AG20443 (cell line): ENCODE measurements at regions not wholly inside any gene's neighbourhood (a gene's known extent, or its start where the extent isn't known, plus 50 kb on each side); places are given as distances from the start of the nearest gene placed in this dataset.

ENCODE experiments used
- DNase-seq: peaks from one replicate; pipeline ENCODE4 v3.0.0; 2012; ENCODE audit warnings: low spot score, mixed read lengths

GRCh38 chr7:13139436-13139835 lies 452.0 kb downstream of the ARL4A start:
- DNase-seq = no peak

GRCh38 chr7:13144673-13145072 lies 457.2 kb downstream of the ARL4A start:
- no peak for DNase-seq

- no peak for DNase-seq
These were observed 461.1 kb downstream of the ARL4A start for GRCh38 chr7:13148548-13148947.

- no peak for DNase-seq
These were observed 464.5 kb downstream of the ARL4A start for GRCh38 chr7:13151978-13152377.

- no peak for DNase-seq
These were observed 465.3 kb downstream of the ARL4A start for GRCh38 chr7:13152755-13153154.

- DNase-seq = no peak
These were observed 465.8 kb downstream of the ARL4A start for GRCh38 chr7:13153266-13153665.

GRCh38 chr7:13153742-13154141 lies 466.3 kb downstream of the ARL4A start:
- no peak for DNase-seq

GRCh38 chr7:13155188-13155587 lies 467.8 kb downstream of the ARL4A start:
- no peak for DNase-seq

- DNase-seq = no peak
These were observed 471.6 kb downstream of the ARL4A start for GRCh38 chr7:13159003-13159402.

- no peak for DNase-seq
These were observed 472.2 kb downstream of the ARL4A start for GRCh38 chr7:13159467-13160184.

GRCh38 chr7:13161125-13161524 lies 473.7 kb downstream of the ARL4A start:
- DNase-seq = no peak

GRCh38 chr7:13165854-13166253 lies 478.4 kb downstream of the ARL4A start:
- DNase-seq = no peak

- DNase-seq = no peak
These were observed 479.4 kb downstream of the ARL4A start for GRCh38 chr7:13166801-13167200.

GRCh38 chr7:13169356-13169755 lies 481.9 kb downstream of the ARL4A start:
- DNase-seq = no peak

GRCh38 chr7:13174991-13175390 lies 487.6 kb downstream of the ARL4A start:
- DNase-seq = no peak

GRCh38 chr7:13179011-13179582 lies 491.7 kb downstream of the ARL4A start:
- no peak for DNase-seq

- DNase-seq = no peak
These were observed 492.5 kb downstream of the ARL4A start for GRCh38 chr7:13179775-13180523.

- DNase-seq = no peak
These were observed 493.8 kb downstream of the ARL4A start for GRCh38 chr7:13181216-13181615.

- DNase-seq = no peak
These were observed 497.7 kb downstream of the ARL4A start for GRCh38 chr7:13185139-13185538.

GRCh38 chr7:13188236-13188805 lies 500.9 kb downstream of the ARL4A start:
- DNase-seq = no peak

- no peak for DNase-seq
These were observed 501.5 kb downstream of the ARL4A start for GRCh38 chr7:13188922-13189321.

- no peak for DNase-seq
These were observed 502.2 kb downstream of the ARL4A start for GRCh38 chr7:13189668-13190067.

GRCh38 chr7:13197501-13197900 lies 510.1 kb downstream of the ARL4A start:
- peak; percentile 10 for DNase-seq
